HEK293 (cell line): ENCODE measurements at regions not wholly inside any gene's neighbourhood (a gene's known extent, or its start where the extent isn't known, plus 50 kb on each side); places are given as distances from the start of the nearest gene placed in this dataset.
"Not testable (repeated sequence)": the region's sequence is repeated elsewhere in the genome, so short reads cannot be mapped to it uniquely, and the experiment has no call there.

Experiments
- CTCF ChIP-seq: fragments of 450-650 bp; formaldehyde crosslinking; IDR thresholded peaks from 2 replicates; pipeline ENCODE4 v1.5.1; 2016; ENCODE audit warnings: missing biosample characterization, missing genetic modification characterization
- GLI2 ChIP-seq: fragments of 450-650 bp; formaldehyde crosslinking; IDR thresholded peaks from 2 replicates; pipeline ENCODE4; 2017; ENCODE audit warnings: missing biosample characterization, missing genetic modification characterization, low read depth, borderline replicate concordance
- SALL2 ChIP-seq: fragments of 450-650 bp; formaldehyde crosslinking; IDR thresholded peaks from 2 replicates; pipeline ENCODE4 v1.5.0; 2017; ENCODE audit warnings: missing biosample characterization, mild to moderate bottlenecking, missing genetic modification characterization, borderline replicate concordance
- TSHZ1 ChIP-seq: fragments of 450-650 bp; formaldehyde crosslinking; IDR thresholded peaks from 2 replicates; pipeline ENCODE4 v1.5.1; 2016; ENCODE audit warnings: missing biosample characterization, missing genetic modification characterization, borderline replicate concordance
- ZBTB11 ChIP-seq: fragments of 450-650 bp; formaldehyde crosslinking; conservative IDR thresholded peaks from 2 replicates; pipeline ENCODE4 v1.5.1; 2016; ENCODE audit warnings: low read depth, missing biosample characterization, missing genetic modification characterization
- ZBTB44 ChIP-seq: fragments of 450-650 bp; IDR thresholded peaks from 2 replicates; pipeline ENCODE4 v1.5.1; 2018; ENCODE audit warnings: missing biosample characterization, mild to moderate bottlenecking, missing genetic modification characterization
- ZNF280C ChIP-seq: fragments of 450-650 bp; formaldehyde crosslinking; IDR thresholded peaks from 2 replicates; pipeline ENCODE4 v1.5.1; 2016; ENCODE audit warnings: missing biosample characterization, missing genetic modification characterization
- ZNF350 ChIP-seq: fragments of 450-650 bp; formaldehyde crosslinking; IDR thresholded peaks from 2 replicates; pipeline ENCODE4 v1.5.0; 2017; ENCODE audit warnings: missing biosample characterization, mild to moderate bottlenecking, missing genetic modification characterization

- not testable (repeated sequence) for TF ChIP-seq ZBTB44 (tag by site-specific recombination); ZBTB11; CTCF (tag by site-specific recombination); ZNF280C (tag by site-specific recombination); SALL2 (tag by site-specific recombination); TSHZ1 (tag by site-specific recombination); GLI2 (tag by site-specific recombination); ZNF350 (tag by site-specific recombination)
Measured at GRCh38 chr19:13676967-13677366, 87.4 kb upstream of the MRI1 start.
